ENCODE measurements at regions not wholly inside any gene's neighbourhood (a gene's known extent, or its start where the extent isn't known, plus 50 kb on each side); places are given as distances from the start of the nearest gene placed in this dataset.

GRCh38 chr2:215828528-215829184 lies 184.7 kb downstream of the MREG start (continued):
- TF ChIP-seq ZSCAN12 (CRISPR knock-in tag; IDR thresholded peaks at IDR 0.05) = no peak
- peak; percentile 66 for TF ChIP-seq TEAD3 (CRISPR knock-in tag; optimal IDR thresholded peaks at IDR 0.05; ENCODE audit: borderline replicate concordance)
- TF ChIP-seq TAF15 (IDR thresholded peaks at IDR 0.05; ENCODE audit: low read depth, low read length, poor library complexity, severe bottlenecking) = no peak
- no peak for TF ChIP-seq ZNF101 (CRISPR knock-in tag; IDR thresholded peaks at IDR 0.05; ENCODE audit: borderline replicate concordance, low read depth)
- TF ChIP-seq IRX3 (CRISPR knock-in tag; IDR thresholded peaks at IDR 0.05; ENCODE audit: borderline replicate concordance, low read depth) = no peak
- no peak for TF ChIP-seq REST (IDR thresholded peaks at IDR 0.05; ENCODE audit: borderline replicate concordance in 1 of 2, low read depth in 1 of 2, low read length in 2 of 2)
- TF ChIP-seq ZNF296 (CRISPR knock-in tag; conservative IDR thresholded peaks at IDR 0.05) = no peak
- no peak for TF ChIP-seq GTF2F1 (IDR thresholded peaks at IDR 0.05; ENCODE audit: low read length)
- TF ChIP-seq ARHGAP35 (CRISPR knock-in tag; IDR thresholded peaks at IDR 0.05; ENCODE audit: borderline replicate concordance) = no peak
- TF ChIP-seq ZNF816 (CRISPR knock-in tag; IDR thresholded peaks at IDR 0.05; ENCODE audit: borderline replicate concordance) = no peak
- TF ChIP-seq RFXANK (CRISPR knock-in tag; IDR thresholded peaks at IDR 0.05) = no peak
- no peak; the same call in 1 of the 2 replicates for TF ChIP-seq MAX (IDR thresholded peaks at IDR 0.05)
- TF ChIP-seq ZNF776 (CRISPR knock-in tag; IDR thresholded peaks at IDR 0.05) = no peak
- TF ChIP-seq NFYC (CRISPR knock-in tag; IDR thresholded peaks at IDR 0.05) = peak; percentile 30; the same call in 1 of the 2 replicates
- no peak for TF ChIP-seq ZFP90 (CRISPR knock-in tag; IDR thresholded peaks at IDR 0.05; ENCODE audit: borderline replicate concordance)
- no peak for TF ChIP-seq ZNF143 (CRISPR knock-in tag; IDR thresholded peaks at IDR 0.05)
- TF ChIP-seq STAT5B (CRISPR knock-in tag; IDR thresholded peaks at IDR 0.05) = no peak
- TF ChIP-seq PRMT3 (CRISPR knock-in tag; IDR thresholded peaks at IDR 0.05; ENCODE audit: borderline replicate concordance, low read depth) = no peak
- no peak for TF ChIP-seq CHD2 (IDR thresholded peaks at IDR 0.05; ENCODE audit: low read depth, low read length)
- TF ChIP-seq KLF15 (CRISPR knock-in tag; IDR thresholded peaks at IDR 0.05; ENCODE audit: borderline replicate concordance) = no peak
- TF ChIP-seq ZFP36L1 (CRISPR knock-in tag; IDR thresholded peaks at IDR 0.05) = no peak
- no peak for TF ChIP-seq JDP2 (CRISPR knock-in tag; IDR thresholded peaks at IDR 0.05; ENCODE audit: borderline replicate concordance)
- peak; percentile 72 for TF ChIP-seq ELF3 (CRISPR knock-in tag; IDR thresholded peaks at IDR 0.05)
- TF ChIP-seq RAD21 (CRISPR knock-in tag; IDR thresholded peaks at IDR 0.05) = peak; percentile 69
- TF ChIP-seq TRIM22 (IDR thresholded peaks at IDR 0.05) = no peak
- TF ChIP-seq ZFP82 (CRISPR knock-in tag; IDR thresholded peaks at IDR 0.05; ENCODE audit: borderline replicate concordance) = no peak
- TF ChIP-seq HNRNPLL (IDR thresholded peaks at IDR 0.05; ENCODE audit: low read depth, low read length, poor library complexity, severe bottlenecking) = no peak

Measured in HepG2 (cell line).